ENCODE measurements at regions not wholly inside any gene's neighbourhood (a gene's known extent, or its start where the extent isn't known, plus 50 kb on each side); places are given as distances from the start of the nearest gene placed in this dataset.
A peak's percentile ranks its signal among the peaks of the same experiment; 100 is the strongest.

GRCh38 chr2:898319-898718, 52.3 kb upstream of the SNTG2 start:
- DNase-seq: no peak

GRCh38 chr2:897091-897490, 53.6 kb upstream of the SNTG2 start:
- DNase-seq: no peak

- DNase-seq: peak; percentile 13
Measured at GRCh38 chr2:893311-893710, 57.3 kb upstream of the SNTG2 start.

GRCh38 chr2:892892-893291, 57.8 kb upstream of the SNTG2 start:
- no peak for DNase-seq

DNA sequence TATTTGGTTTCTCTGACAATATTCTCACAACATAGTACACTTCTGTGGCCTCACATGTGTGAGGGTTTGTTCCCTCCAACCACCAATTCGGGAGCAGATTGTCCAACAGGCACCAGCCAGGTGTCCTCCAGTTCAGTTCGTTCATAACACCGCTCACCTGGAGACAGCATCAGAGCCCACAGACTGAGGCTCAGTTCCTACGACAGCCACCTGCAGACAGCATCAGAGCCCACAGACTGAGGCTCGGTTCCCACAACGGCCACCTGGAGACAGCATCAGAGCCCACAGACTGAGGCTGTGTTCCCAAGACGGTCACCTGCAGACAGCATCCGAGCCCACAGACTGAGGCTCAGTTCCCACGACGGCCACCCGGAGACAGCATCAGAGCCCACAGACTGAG, 58.2 kb upstream of the SNTG2 start:
- no peak for DNase-seq

- no peak for DNase-seq
Measured at GRCh38 chr2:891734-892133, 58.9 kb upstream of the SNTG2 start.

DNA sequence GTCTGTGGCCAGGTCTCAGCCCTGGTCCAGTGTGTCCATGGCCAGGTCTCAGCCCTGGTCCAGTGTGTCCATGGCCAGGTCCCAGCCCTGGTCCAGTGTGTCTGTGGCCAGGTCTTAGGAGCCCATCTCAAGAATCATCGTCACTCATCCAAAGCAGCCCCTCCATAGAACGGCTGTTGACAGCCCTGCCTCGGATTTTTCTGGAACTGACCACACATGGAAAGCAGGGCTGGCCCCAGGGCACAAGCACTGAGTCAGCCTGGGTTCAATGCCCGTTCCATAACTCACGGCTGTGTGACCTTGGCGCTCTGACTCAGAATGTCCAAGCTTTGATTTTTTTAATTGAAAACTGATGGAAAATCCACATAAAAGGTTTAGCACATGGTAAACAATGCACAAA, 59.9 kb upstream of the SNTG2 start:
- DNase-seq: no peak

DNA sequence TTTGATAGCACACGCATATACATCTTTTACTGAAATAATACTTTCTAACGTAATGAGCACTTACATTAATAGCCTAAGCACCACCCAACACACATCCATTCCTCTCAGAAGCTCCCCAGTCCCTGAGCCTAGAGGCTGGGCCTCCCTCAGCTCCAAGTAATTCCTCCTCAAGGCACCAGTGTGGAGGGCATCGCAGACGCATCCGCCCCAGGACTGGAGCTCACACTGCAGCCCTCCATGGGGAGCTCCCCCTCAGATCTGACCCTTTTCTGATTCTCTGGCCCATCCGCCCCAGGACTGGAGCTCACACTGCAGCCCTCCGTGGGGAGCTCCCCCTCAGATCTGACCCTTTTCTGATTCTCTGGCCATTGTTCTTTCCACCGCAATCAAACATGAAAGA, 60.4 kb upstream of the SNTG2 start:
- DNase-seq: no peak

- DNase-seq: no peak
Measured at GRCh38 chr2:888906-889566, 61.6 kb upstream of the SNTG2 start.

- no peak for DNase-seq
Measured at GRCh38 chr2:888211-888801, 62.3 kb upstream of the SNTG2 start.

DNA sequence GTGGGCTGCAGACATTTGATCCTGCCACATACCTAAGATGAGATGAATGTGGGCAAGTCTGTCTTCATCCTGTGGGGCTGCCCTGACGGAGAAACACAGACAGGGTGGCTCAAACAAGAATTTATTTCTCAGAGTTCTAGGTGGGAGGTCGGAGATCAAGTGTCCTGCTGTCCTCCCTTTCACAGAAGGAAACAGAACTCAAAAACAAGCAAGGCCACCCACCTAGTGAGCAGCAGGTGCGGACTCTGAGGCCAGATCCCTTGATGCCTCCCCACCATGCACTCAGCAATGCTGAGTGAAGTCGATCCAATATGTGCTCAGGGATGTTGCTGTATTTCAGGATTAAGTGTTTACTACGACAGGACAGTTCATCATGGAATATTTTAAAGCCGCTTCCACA, 63.0 kb upstream of the SNTG2 start:
- no peak for DNase-seq

- no peak for DNase-seq
Measured at GRCh38 chr2:886072-887022, 64.3 kb upstream of the SNTG2 start.

GRCh38 chr2:885230-886071, 65.2 kb upstream of the SNTG2 start:
- no peak for DNase-seq

GRCh38 chr2:883803-884748, 66.6 kb upstream of the SNTG2 start:
- no peak for DNase-seq

DNA sequence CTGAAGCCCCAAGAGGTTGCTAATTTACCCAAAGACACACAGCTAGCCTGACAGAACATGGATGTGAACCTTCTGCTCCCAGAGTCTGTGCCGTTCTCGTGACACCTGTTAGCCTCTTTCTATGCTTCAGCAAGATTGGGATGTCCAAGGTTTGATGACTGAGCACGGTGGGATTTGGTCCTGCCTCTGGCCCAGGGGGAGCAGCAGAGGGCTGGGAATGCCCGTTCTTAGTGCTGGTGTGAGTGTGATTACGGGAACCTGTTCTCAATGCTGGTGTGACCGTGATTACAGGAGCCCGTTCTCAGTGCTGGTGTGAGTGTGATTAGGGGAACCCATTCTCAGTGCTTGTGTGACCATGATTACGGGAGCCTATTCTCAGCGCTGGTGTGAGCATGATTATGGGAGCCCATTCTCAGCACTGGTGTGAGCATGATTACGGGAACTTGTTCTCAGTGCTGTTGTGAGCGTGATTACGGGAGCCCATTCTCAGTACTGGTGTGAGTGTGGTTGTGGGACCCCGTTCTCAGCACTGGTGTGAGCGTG, 67.3 kb upstream of the SNTG2 start:
- no peak for DNase-seq

- no peak for DNase-seq
Measured at GRCh38 chr2:881204-881918, 69.3 kb upstream of the SNTG2 start.

GRCh38 chr2:880201-880970, 70.3 kb upstream of the SNTG2 start:
- DNase-seq: no peak

DNA sequence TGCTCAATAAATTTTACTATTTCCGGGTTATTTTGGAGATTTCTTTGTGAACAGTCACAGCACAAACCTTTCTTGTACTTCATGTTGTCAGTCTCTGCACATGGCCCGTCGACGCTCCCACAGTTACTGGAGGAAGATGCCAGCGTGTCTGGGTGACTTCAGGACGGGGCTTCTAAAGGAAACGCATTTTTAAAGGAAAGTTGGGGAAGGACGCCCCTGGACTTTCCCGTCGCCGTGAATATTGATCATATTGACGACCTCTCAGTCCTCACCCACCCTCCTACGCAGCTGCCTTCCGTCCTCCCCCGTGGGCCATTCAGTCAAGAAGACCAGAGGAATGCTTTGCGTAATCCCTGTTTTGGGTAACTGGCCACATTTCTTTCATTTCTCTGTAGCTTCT, 71.1 kb upstream of the SNTG2 start:
- DNase-seq: no peak

DNA sequence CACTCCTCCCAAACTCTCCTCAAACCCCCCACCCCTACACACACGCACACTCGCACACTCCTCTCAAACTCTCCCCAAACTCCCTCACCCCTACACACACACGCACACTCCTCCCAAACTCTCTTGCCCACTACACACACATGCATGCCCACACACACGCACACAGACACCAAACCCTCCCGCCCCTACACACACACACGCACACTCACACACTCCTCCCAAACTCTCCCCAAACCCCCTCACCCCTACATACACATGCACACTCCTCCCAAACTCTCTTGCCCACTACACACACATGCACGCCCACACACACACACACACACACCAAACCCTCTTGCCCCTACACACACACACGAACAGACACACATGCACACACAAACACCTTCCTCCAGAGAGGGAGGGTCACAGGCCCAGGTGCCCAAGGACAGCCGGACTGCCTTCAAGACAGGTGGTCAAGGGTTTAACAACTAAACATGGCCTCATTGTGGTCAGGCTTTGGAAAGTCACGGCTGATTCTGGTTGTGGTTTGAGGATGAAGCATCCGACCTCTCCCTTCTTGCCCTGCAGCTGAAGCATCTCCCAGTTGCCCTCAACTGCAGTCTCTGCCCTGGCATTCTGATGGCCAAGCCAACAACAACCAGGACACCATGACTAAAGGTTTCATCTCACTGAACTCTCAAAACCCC, 72.3 kb upstream of the SNTG2 start:
- DNase-seq: no peak
